HG02973 (cell line): ENCODE measurements at regions not wholly inside any gene's neighbourhood (a gene's known extent, or its start where the extent isn't known, plus 50 kb on each side); places are given as distances from the start of the nearest gene placed in this dataset.

Experiments used
- ATAC-seq: cut with Tn5 transposase; IDR thresholded peaks from one replicate; pipeline ENCODE4 v1.9.1; 2021; ENCODE audit warnings: moderate library complexity; ENCODE audit not compliant: unreplicated experiment

- ATAC-seq, result no peak
Measured at GRCh38 chr9:99573886-99574285, 247.8 kb upstream of the NR4A3 start.

GRCh38 chr9:99576002-99576401 is 245.7 kb upstream of the NR4A3 start:
- no peak for ATAC-seq

- ATAC-seq, result no peak
Measured at GRCh38 chr9:99576876-99577275, 244.8 kb upstream of the NR4A3 start.

GRCh38 chr9:99577351-99577750 is 244.3 kb upstream of the NR4A3 start:
- ATAC-seq, result no peak

GRCh38 chr9:99578666-99579065 is 243.0 kb upstream of the NR4A3 start:
- no peak for ATAC-seq

GRCh38 chr9:99579964-99580363 is 241.7 kb upstream of the NR4A3 start:
- no peak for ATAC-seq

- ATAC-seq, result no peak
Measured at GRCh38 chr9:99582814-99583213, 238.9 kb upstream of the NR4A3 start.

- ATAC-seq, result no peak
Measured at GRCh38 chr9:99588299-99588698, 233.4 kb upstream of the NR4A3 start.

GRCh38 chr9:99588747-99589146 is 232.9 kb upstream of the NR4A3 start:
- no peak for ATAC-seq

- ATAC-seq, result no peak
Measured at GRCh38 chr9:99590410-99590809, 231.3 kb upstream of the NR4A3 start.

GRCh38 chr9:99590840-99591239 is 230.8 kb upstream of the NR4A3 start:
- no peak for ATAC-seq

- no peak for ATAC-seq
Measured at GRCh38 chr9:99591770-99592169, 229.9 kb upstream of the NR4A3 start.

GRCh38 chr9:99592834-99593574 is 228.7 kb upstream of the NR4A3 start:
- no peak for ATAC-seq

- ATAC-seq, result no peak
Measured at GRCh38 chr9:99593610-99594009, 228.1 kb upstream of the NR4A3 start.

- no peak for ATAC-seq
Measured at GRCh38 chr9:99594056-99594780, 227.5 kb upstream of the NR4A3 start.

GRCh38 chr9:99595796-99596195 is 225.9 kb upstream of the NR4A3 start:
- peak; percentile 71 for ATAC-seq

- no peak for ATAC-seq
Measured at GRCh38 chr9:99601571-99602111, 220.0 kb upstream of the NR4A3 start.

- peak; percentile 56 for ATAC-seq
Measured at GRCh38 chr9:99602854-99603253, 218.8 kb upstream of the NR4A3 start.

- no peak for ATAC-seq
Measured at GRCh38 chr9:99605016-99605743, 216.5 kb upstream of the NR4A3 start.

- ATAC-seq, result no peak
Measured at GRCh38 chr9:99606296-99606695, 215.4 kb upstream of the NR4A3 start.

- no peak for ATAC-seq
Measured at GRCh38 chr9:99606957-99607356, 214.7 kb upstream of the NR4A3 start.
